ENCODE measurements at regions not wholly inside any gene's neighbourhood (a gene's known extent, or its start where the extent isn't known, plus 50 kb on each side); places are given as distances from the start of the nearest gene placed in this dataset.
"Not testable (repeated sequence)": the region's sequence is repeated elsewhere in the genome, so short reads cannot be mapped to it uniquely, and the experiment has no call there.

GRCh38 chr2:111432423-111432822, 311.7 kb downstream of the BCL2L11 start:
- not testable (repeated sequence) for DNase-seq

- DNase-seq: not testable (repeated sequence)
These were observed 312.3 kb downstream of the BCL2L11 start for GRCh38 chr2:111432916-111433499.

DNA sequence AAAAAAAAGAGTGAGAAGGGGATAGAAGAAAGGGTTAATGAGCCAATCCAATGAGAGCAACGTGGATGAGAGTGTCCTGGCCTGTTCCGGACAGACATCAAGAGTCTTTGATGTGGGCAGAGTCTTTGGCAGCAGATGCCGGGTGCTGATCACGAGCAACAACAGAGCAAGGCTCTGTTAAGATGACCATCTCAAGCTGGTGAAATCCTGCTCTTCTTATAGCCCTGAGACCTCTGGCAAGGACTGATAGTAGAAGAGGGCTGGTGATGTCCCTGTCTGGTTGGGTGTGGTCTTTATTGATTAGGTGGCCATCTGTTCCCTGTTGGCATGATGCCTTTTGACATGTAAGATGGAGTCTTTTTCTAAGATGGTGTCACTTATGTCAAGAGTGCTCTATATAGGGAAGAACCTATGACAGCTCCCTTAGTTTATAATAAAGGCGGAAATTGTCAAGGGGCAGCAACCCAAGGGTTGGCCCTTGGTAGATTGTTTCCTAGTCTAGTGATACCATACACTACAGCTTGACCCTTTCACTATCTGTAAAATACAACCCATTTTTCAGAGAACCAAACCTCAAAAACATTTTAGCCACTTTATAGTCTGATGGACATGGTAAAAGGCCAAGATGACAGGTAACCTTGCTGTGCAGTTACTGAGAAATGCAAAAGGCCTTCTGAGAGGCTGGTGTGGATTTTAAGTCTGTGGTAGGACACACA, 313.3 kb downstream of the BCL2L11 start:
- not testable (repeated sequence) for DNase-seq

DNA sequence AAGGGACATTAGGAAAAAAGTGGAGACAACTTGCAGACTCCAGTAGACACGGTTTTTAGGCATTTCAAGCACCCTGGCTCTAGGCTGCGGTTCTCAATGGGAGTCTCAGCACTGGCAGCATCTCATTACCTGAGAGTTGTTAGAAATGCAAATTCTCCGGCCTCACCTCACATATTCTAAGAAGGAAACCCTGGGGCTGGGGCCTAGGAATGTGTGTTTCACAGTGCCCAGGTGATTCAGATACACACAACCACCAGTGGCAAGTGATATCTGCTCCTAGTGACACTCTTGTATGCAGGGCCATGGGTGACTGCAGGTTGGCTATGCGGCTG, 313.9 kb downstream of the BCL2L11 start:
- not testable (repeated sequence) for DNase-seq

- not testable (repeated sequence) for DNase-seq
These were observed 315.0 kb downstream of the BCL2L11 start for GRCh38 chr2:111435553-111436310.

GRCh38 chr2:111436411-111436810, 315.7 kb downstream of the BCL2L11 start:
- not testable (repeated sequence) for DNase-seq

- DNase-seq: not testable (repeated sequence)
These were observed 316.7 kb downstream of the BCL2L11 start for GRCh38 chr2:111437288-111437990.

DNA sequence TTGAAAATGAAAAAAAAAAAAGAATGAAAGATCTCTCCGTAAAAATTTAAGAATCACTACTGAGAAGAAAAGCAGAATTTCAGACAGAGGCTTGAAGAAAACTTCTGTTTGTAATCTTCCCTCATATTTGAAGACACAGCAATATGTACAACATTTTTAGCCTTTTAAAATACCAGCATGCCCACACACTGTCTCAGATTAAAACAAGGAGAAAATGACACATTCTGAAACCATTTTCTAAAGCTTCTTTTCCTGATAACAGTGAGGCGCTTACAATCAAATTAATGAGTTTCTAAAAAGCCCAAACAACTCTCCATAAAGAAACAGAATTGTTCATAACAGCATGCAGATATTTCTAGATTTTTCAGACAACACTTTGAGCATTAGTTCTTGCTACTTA, 317.4 kb downstream of the BCL2L11 start:
- not testable (repeated sequence) for DNase-seq

DNA sequence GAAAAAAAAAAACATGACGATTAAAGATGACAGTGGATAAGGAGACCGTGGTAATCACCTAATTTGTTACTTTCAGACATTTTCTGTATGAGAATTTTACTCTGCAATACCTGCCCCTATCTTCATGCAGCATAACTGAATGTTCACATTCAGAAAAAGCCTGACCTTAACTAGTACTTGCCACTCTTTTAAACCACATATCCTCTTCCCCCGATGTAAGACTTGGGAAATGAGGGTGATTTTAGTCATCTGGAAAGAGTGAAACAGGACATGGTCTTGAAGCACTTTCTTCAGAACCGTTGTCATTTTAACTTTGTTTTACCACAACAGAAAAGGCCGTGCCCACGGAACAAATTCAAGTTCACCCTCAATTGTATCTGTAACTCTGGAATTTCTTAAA, 318.5 kb downstream of the BCL2L11 start:
- DNase-seq: not testable (repeated sequence)

- DNase-seq: not testable (repeated sequence)
These were observed 320.9 kb downstream of the BCL2L11 start for GRCh38 chr2:111441614-111442013.

DNA sequence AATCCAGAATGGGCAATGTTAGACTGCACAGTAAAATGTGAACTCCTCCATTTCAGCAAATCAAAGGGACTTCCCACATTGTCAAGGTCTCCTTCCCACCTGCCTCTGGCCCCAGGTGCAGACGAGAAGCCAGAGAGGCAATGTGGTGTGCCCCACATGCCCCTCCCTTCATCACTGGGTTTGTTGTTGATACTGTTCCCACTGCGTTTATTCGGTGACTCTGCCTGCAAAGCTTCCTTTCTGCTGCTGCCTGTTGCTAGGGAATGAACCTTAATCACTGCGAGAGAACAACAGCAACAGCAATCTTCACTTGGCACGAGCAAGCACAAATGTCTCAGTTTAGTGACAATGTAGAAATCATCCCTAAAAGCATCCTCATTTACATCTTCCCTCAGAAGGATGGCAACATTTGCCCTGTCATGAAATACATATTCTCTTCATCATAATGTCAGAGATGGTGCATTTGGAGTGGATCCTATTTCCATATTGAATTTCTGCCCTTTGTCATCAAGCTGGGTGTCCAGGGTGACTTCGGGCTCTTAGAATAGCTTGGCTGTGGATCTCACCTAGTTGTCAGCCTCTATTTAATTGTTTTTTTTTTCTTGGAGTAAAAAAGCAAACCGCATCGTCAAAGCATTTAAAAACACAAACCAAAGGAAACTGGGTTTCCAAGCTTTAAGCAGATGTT, 322.2 kb downstream of the BCL2L11 start:
- DNase-seq: not testable (repeated sequence)

- DNase-seq: not testable (repeated sequence)
These were observed 323.8 kb downstream of the BCL2L11 start for GRCh38 chr2:111444516-111444915.

DNA sequence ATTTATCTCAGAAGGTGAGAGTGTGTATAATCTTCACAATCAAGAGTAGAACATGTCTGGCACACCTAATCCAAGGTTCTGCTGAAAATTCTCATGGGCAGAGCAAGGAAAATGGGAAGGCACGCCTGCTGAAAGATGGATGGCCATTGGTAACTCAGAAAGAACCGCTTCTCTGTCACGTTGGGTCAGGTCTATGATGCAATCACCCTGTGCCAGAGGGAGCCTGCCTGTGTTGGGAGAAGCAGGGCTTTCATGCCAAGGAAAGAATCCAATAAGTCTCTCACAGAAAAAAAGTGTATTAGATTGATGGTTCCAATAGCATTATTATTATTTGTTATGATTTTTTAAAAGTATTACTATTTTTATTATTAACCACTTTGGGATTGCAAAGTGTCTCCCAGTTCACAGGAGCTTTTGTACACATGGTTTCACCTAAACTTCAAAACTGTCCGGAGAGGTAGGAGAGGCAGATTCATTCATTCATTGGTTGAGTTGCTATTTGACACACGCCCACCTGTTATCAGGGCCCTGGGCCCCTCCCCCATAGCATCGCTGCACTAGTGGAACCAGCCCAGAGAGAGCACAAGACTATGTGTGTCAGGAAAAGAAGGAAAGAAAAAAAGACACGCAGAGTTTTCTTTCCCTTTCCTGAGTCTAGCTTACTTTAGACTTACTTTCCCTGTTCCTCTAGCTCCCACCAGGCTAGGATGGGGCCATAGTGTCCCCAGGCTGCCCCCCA, 324.6 kb downstream of the BCL2L11 start:
- DNase-seq: not testable (repeated sequence)

- not testable (repeated sequence) for DNase-seq
These were observed 325.2 kb downstream of the BCL2L11 start for GRCh38 chr2:111445941-111446340.

- not testable (repeated sequence) for DNase-seq
These were observed 326.8 kb downstream of the BCL2L11 start for GRCh38 chr2:111447482-111447881.

DNA sequence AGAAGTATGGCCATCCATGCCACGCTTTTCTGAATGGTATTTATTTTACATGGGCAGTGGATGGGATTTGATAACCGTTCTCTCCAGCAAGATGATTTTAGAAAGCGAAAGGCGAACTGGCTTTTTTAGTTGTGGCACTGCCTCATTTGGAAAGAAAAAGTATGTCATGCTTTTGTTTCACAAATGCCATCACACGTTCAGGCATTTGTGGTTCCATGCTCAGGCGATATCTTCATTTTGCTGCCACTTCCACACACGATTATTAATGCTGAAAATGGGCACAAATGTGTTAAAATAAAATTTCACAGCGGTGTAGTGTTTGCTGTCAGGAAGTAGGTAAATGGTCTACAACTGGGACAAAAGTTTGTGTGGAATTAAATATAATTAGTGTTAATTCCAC, 328.1 kb downstream of the BCL2L11 start:
- not testable (repeated sequence) for DNase-seq

DNA sequence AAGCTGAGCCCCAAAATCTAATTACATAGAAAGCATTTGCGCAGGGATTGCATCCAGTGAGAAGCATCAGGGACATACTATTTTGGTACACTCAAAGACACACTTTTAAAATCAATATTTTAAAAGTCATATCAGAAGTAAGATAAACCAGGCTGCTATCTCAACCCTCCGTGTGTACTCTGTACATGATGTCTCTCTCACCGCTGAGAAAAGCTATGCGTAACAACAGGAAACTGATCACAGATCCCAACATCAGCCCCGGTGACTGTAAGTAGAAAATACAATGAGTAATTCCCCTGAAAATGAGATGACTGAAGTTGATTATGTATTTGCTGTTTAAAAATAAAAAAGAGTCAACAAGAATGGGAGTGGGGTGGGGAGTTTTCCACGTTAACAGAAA, 329.8 kb downstream of the BCL2L11 start:
- not testable (repeated sequence) for DNase-seq

- not testable (repeated sequence) for DNase-seq
These were observed 331.0 kb downstream of the BCL2L11 start for GRCh38 chr2:111451692-111452199.

GRCh38 chr2:111452208-111452607, 331.5 kb downstream of the BCL2L11 start:
- not testable (repeated sequence) for DNase-seq

- not testable (repeated sequence) for DNase-seq
These were observed 332.6 kb downstream of the BCL2L11 start for GRCh38 chr2:111453308-111453707.

- not testable (repeated sequence) for DNase-seq
These were observed 333.1 kb downstream of the BCL2L11 start for GRCh38 chr2:111453816-111454215.
